ENCODE measurements at regions not wholly inside any gene's neighbourhood (a gene's known extent, or its start where the extent isn't known, plus 50 kb on each side); places are given as distances from the start of the nearest gene placed in this dataset.
A peak's percentile ranks its signal among the peaks of the same experiment; 100 is the strongest.

GRCh38 chr5:143685246-143685815, 126.6 kb upstream of the HMHB1 start:
- H3K36me3 ChIP-seq (ENCODE audit: control insufficient read depth, insufficient read depth, low read length): no peaks in the 10 kb centered on the region
- H2AFZ ChIP-seq (ENCODE audit: low read length): no peak overlapping the region
- no peak overlapping the region for H3K4me2 ChIP-seq (ENCODE audit: extremely low read depth, insufficient read depth, low read length)
- H4K20me1 ChIP-seq (ENCODE audit: control insufficient read depth, extremely low read depth, insufficient read depth, low read length): no peaks in the 10 kb centered on the region
- peak in 1 of 2 donors; percentile 61 for DNase-seq (ENCODE audit: low read depth in 2 of 2)
- no peaks in the 10 kb centered on the region for H3K9me3 ChIP-seq (ENCODE audit: control insufficient read depth, insufficient read depth, low read depth, low read length)
- H3K4me1 ChIP-seq (ENCODE audit: control insufficient read depth, extremely low read depth, insufficient read depth, low read length): no peaks in the 10 kb centered on the region
- peak; percentile 38 to 58 for TF ChIP-seq CTCF (conservative IDR thresholded peaks at IDR 0.05 in 1 of 2, IDR thresholded peaks at IDR 0.05 in 1 of 2; ENCODE audit: low read depth in 1 of 2, low read length in 2 of 2)
- no peak for TF ChIP-seq EZH2 (IDR thresholded peaks at IDR 0.05; ENCODE audit: low read length, missing control alignments)
- H3K27me3 ChIP-seq (ENCODE audit: control insufficient read depth, insufficient read depth, low read length): no peaks in the 10 kb centered on the region
- H3K79me2 ChIP-seq (ENCODE audit: control insufficient read depth, insufficient read depth, low read length): no peaks in the 10 kb centered on the region
- no peak overlapping the region for H3K27ac ChIP-seq (ENCODE audit: insufficient read depth, low read length)
- no peak overlapping the region for H3K4me3 ChIP-seq (replicated peaks in 1 of 4; ENCODE audit: control extremely low read depth in 1 of 4, insufficient read depth in 1 of 4, low read depth in 3 of 4, low read length in 4 of 4)
- H3K9ac ChIP-seq (ENCODE audit: insufficient read depth, low read length): no peak overlapping the region

- Histone ChIP-seq H3K36me3 (ENCODE audit: control insufficient read depth, insufficient read depth, low read length) (no peaks in the 10 kb centered on the region), H3K4me1 (ENCODE audit: control insufficient read depth, extremely low read depth, insufficient read depth, low read length) (peaks cover 3% of the 10 kb centered on the region), H2AFZ (ENCODE audit: low read length) (no peak overlapping the region), H3K4me3 (replicated peaks in 1 of 4; ENCODE audit: control extremely low read depth in 1 of 4, insufficient read depth in 1 of 4, low read depth in 3 of 4, low read length in 4 of 4) (no peak overlapping the region), H3K9ac (ENCODE audit: insufficient read depth, low read length) (no peak overlapping the region), H3K4me2 (ENCODE audit: extremely low read depth, insufficient read depth, low read length) (no peak overlapping the region), H3K79me2 (ENCODE audit: control insufficient read depth, insufficient read depth, low read length) (no peaks in the 10 kb centered on the region), H3K27me3 (ENCODE audit: control insufficient read depth, insufficient read depth, low read length) (no peaks in the 10 kb centered on the region), H3K9me3 (ENCODE audit: control insufficient read depth, insufficient read depth, low read depth, low read length) (no peaks in the 10 kb centered on the region), H3K27ac (ENCODE audit: insufficient read depth, low read length) (no peak overlapping the region), H4K20me1 (ENCODE audit: control insufficient read depth, extremely low read depth, insufficient read depth, low read length) (no peaks in the 10 kb centered on the region)
- DNase-seq (ENCODE audit: low read depth in 2 of 2): no peak
- TF ChIP-seq EZH2 (IDR thresholded peaks at IDR 0.05; ENCODE audit: low read length, missing control alignments) (no peak), CTCF (conservative IDR thresholded peaks at IDR 0.05 in 1 of 2, IDR thresholded peaks at IDR 0.05 in 1 of 2; ENCODE audit: low read depth in 1 of 2, low read length in 2 of 2) (no peak)
Observed at GRCh38 chr5:143683459-143683858, 128.5 kb upstream of the HMHB1 start.

GRCh38 chr5:143682929-143683386, 129.0 kb upstream of the HMHB1 start:
- Histone ChIP-seq H3K27ac (ENCODE audit: insufficient read depth, low read length) (no peak overlapping the region), H3K4me3 (replicated peaks in 1 of 4; ENCODE audit: control extremely low read depth in 1 of 4, insufficient read depth in 1 of 4, low read depth in 3 of 4, low read length in 4 of 4) (no peak overlapping the region), H3K4me1 (ENCODE audit: control insufficient read depth, extremely low read depth, insufficient read depth, low read length) (peaks cover 3% of the 10 kb centered on the region), H3K79me2 (ENCODE audit: control insufficient read depth, insufficient read depth, low read length) (no peaks in the 10 kb centered on the region), H3K27me3 (ENCODE audit: control insufficient read depth, insufficient read depth, low read length) (no peaks in the 10 kb centered on the region), H3K9ac (ENCODE audit: insufficient read depth, low read length) (no peak overlapping the region), H4K20me1 (ENCODE audit: control insufficient read depth, extremely low read depth, insufficient read depth, low read length) (no peaks in the 10 kb centered on the region), H3K36me3 (ENCODE audit: control insufficient read depth, insufficient read depth, low read length) (no peaks in the 10 kb centered on the region), H3K4me2 (ENCODE audit: extremely low read depth, insufficient read depth, low read length) (no peak overlapping the region), H3K9me3 (ENCODE audit: control insufficient read depth, insufficient read depth, low read depth, low read length) (no peaks in the 10 kb centered on the region), H2AFZ (ENCODE audit: low read length) (no peak overlapping the region)
- no peak for DNase-seq (ENCODE audit: low read depth in 2 of 2)
- no peak for TF ChIP-seq CTCF (conservative IDR thresholded peaks at IDR 0.05 in 1 of 2, IDR thresholded peaks at IDR 0.05 in 1 of 2; ENCODE audit: low read depth in 1 of 2, low read length in 2 of 2)
- no peak for TF ChIP-seq EZH2 (IDR thresholded peaks at IDR 0.05; ENCODE audit: low read length, missing control alignments)

All from fibroblast of lung (primary cell).